Ovary (tissue), 7 donors: ENCODE measurements at regions not wholly inside any gene's neighbourhood (a gene's known extent, or its start where the extent isn't known, plus 50 kb on each side); places are given as distances from the start of the nearest gene placed in this dataset.
"Not testable (repeated sequence)": the region's sequence is repeated elsewhere in the genome, so short reads cannot be mapped to it uniquely, and the experiment has no call there.

Source experiments
- DNase-seq, 5 donors: peaks; one replicate each; pipeline ENCODE4 v3.0.0-alpha.2; 2019 to 2020
- H3K27ac ChIP-seq, 2 donors: fragments of 200-600 bp; one replicate each; pipeline versions ENCODE4 v1.5.1 to v1.8.0; 2019 to 2022
- H3K27me3 ChIP-seq: fragments of 200-600 bp; one replicate; pipeline ENCODE4 v1.8.0; 2022
- H3K36me3 ChIP-seq: fragments of 200-600 bp; sonication (generic); one replicate; pipeline ENCODE4 v1.5.1; 2019
- H3K4me1 ChIP-seq: one replicate; pipeline ENCODE4 v1.8.1; 2013; ENCODE audit warnings: mild to moderate bottlenecking, moderate library complexity; ENCODE audit not compliant: insufficient read depth
- H3K4me3 ChIP-seq: fragments of 200-600 bp; sonication (generic); one replicate; pipeline ENCODE4 v1.5.1; 2017
- H3K9me3 ChIP-seq, 2 donors: fragments of 200-600 bp in 1 of 2; sonication (generic) in 1 of 2; one replicate each; pipeline versions ENCODE4 v1.5.1 to v1.8.1; 2013 to 2019; ENCODE audit warnings: mild to moderate bottlenecking in 1 of 2, moderate library complexity in 1 of 2
- EP300 ChIP-seq: sonication (generic); formaldehyde crosslinking; IDR thresholded peaks from one replicate; pipeline ENCODE4 v1.6.1; 2017; ENCODE audit warnings: antibody characterized with exemption
- POLR2A ChIP-seq: fragments of 450-650 bp; IDR thresholded peaks from one replicate; pipeline ENCODE4 v1.6.1; 2017; ENCODE audit warnings: antibody characterized with exemption, mild to moderate bottlenecking, moderate library complexity
- WGBS, 3 donors: extraction: QIAGEN DNeasy Blood & Tissue Kit in 1 of 3; methylation state at CpG; one replicate each; pipeline versions ENCODE4 v1.1.5 to v1.1.7; 2013 to 2017; 5-methylcytosine and 5-hydroxymethylcytosine counted together
- intact Hi-C, 4 donors: fragments of 100-400 bp; cut with DNase I; formaldehyde crosslinking; loops; one replicate each; pipeline versions ENCODE4 v1.11.0 to v1.15.1; 2022 to 2023
- TF ChIP-seq, protein P1 (sequence below), 3 donors: fragments of 450-650 bp in 2 of 3; fragments of 200-600 bp in 1 of 3; IDR thresholded peaks; one replicate each; pipeline versions ENCODE4 v1.5.1 to v1.8.0; 2016 to 2022; ENCODE audit warnings: antibody characterized with exemption in 3 of 3, mild to moderate bottlenecking in 1 of 3
- donor health status: DM: no; HTN: no; CAD: no; lungs with moderate emphysema.
- donor health status: DM: no; HTN: no; CAD: no.
- donor health status: Bipolar disorder and iron deficiency.
- donor health status: DM: no; HTN: no; CAD: no.
- donor health status: DM: yes; HTN: yes; CAD: no.

DNA sequence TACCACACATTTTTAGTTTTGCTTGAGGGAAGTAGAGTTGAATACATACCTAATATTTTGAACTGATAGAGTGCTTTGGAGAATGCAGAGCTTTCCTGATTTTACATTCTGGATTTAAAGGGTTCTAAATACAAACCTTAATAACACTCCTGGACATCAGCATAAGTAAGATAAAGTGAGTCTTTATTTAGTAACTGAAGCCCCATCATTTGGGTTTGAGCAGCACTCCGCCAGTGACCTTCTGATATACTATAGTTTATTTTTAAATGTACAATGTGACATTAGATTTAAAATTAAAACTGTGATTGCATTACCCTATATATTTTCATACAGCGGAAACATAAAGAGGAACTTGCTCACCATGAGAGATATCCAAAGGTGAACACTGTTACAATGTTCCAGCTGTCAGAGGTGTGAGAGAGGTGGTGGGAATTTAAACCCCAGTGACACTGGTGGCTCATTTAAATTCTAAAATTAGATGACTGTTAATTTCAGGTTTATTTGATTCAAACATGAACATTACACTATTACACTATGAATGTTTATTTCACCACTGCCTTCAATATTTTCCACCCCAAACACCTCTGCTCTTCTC, 203.0 kb upstream of the PCSK5 start:
- Histone ChIP-seq H3K4me3 (no peak overlapping the region), H3K36me3 (no peaks in the 10 kb centered on the region), H3K27me3 (no peaks in the 10 kb centered on the region), H3K27ac (no peak overlapping the region), H3K4me1 (no peaks in the 10 kb centered on the region), H3K9me3 (no peaks in the 10 kb centered on the region)
- TF ChIP-seq EP300, result no peak
- WGBS, 3 donors, result 50 to 76% (median 66%) methylated on average over 2 of the region's 2 CpGs
- intact Hi-C loops, result no loop called here
- DNase-seq, result no peak

DNA sequence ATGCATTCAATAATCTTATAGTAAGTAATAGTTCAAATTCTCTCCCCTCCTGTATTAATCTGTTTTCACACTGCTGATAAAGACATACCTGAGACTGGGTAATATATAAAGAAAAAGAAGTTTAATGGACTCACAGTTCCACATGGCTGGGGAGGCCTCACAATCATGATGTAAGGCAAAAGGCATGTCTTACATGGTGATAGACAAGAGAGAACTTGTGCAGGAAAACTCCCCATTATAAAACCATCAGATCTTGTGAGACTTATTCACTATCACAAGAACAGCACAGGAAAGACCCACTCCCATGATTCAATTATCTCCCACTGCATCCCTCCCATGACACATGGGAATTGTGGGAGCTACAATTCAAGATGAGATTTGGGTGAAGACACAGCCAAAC, 199.9 kb upstream of the PCSK5 start:
- H3K27ac ChIP-seq, intact Hi-C loops, DNase-seq, H3K4me1 ChIP-seq, H3K36me3 ChIP-seq, H3K9me3 ChIP-seq, H3K27me3 ChIP-seq, H3K4me3 ChIP-seq: not testable (repeated sequence)

DNA sequence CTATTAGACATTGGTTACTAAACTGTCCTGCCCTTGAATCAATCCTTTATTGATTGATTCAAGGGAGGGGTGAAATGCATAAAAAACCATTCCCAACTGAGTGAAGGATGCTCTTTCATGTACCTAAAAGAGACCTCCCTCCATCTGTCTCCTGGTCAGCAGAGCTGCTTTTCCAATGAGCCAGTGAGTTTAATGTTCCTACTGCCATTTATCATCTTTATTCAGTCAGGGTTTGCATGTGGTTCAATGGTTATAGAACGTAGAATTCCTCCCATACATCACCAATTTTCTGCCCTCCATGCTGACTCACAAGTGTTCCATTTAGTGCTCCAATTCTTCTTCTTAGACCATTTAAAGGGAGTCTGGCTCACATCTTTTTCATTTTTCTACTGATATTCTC, 199.1 kb upstream of the PCSK5 start:
- no peak overlapping the region for H3K27ac ChIP-seq
- no peak for TF ChIP-seq POLR2A
- TF ChIP-seq, protein P1, sequence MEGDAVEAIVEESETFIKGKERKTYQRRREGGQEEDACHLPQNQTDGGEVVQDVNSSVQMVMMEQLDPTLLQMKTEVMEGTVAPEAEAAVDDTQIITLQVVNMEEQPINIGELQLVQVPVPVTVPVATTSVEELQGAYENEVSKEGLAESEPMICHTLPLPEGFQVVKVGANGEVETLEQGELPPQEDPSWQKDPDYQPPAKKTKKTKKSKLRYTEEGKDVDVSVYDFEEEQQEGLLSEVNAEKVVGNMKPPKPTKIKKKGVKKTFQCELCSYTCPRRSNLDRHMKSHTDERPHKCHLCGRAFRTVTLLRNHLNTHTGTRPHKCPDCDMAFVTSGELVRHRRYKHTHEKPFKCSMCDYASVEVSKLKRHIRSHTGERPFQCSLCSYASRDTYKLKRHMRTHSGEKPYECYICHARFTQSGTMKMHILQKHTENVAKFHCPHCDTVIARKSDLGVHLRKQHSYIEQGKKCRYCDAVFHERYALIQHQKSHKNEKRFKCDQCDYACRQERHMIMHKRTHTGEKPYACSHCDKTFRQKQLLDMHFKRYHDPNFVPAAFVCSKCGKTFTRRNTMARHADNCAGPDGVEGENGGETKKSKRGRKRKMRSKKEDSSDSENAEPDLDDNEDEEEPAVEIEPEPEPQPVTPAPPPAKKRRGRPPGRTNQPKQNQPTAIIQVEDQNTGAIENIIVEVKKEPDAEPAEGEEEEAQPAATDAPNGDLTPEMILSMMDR (IDR thresholded peaks at IDR 0.05), result no peak
- no peak for TF ChIP-seq EP300
- 91 to 97% (median 97%) methylated on average over 1 of the region's 1 CpG for WGBS, 3 donors

DNA sequence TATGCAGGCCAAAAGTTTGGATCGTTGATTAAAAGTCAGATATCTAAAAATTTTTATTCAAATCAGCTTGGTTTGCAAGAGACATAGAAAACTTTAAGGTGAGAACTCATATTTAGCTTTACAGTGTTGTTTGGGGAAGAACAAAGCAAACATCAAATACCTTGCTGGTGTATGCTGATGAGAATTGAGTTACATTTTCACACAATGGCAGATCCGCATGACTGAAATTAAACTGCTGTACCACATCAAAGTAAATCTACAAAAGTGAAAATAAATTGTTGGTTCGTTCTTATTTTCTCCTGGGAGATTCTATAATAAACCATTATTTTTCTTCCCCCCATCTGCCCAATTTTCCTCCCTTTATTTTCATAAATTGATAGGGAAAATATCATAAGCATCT, 198.2 kb upstream of the PCSK5 start:
- H3K4me3 ChIP-seq, result no peak overlapping the region
- intact Hi-C loops, result no loop called here
- 57 to 87% (median 83%) methylated on average over 3 of the region's 3 CpGs for WGBS, 3 donors
- no peak overlapping the region for H3K27ac ChIP-seq
- H3K4me1 ChIP-seq, result no peaks in the 10 kb centered on the region
- H3K36me3 ChIP-seq, result no peaks in the 10 kb centered on the region
- DNase-seq, result no peak
- TF ChIP-seq POLR2A (no peak), EP300 (no peak)
- TF ChIP-seq, protein P1 (IDR thresholded peaks at IDR 0.05), result no peak
- H3K9me3 ChIP-seq, result no peaks in the 10 kb centered on the region
- no peaks in the 10 kb centered on the region for H3K27me3 ChIP-seq

More for the DNA sequence above, 199.1 kb upstream of the PCSK5 start:
- intact Hi-C loops, result no loop called here
- H3K4me3 ChIP-seq, result no peak overlapping the region
- no peak for DNase-seq
- no peaks in the 10 kb centered on the region for H3K4me1 ChIP-seq
- H3K9me3 ChIP-seq, result no peaks in the 10 kb centered on the region
- H3K36me3 ChIP-seq, result no peaks in the 10 kb centered on the region
- no peaks in the 10 kb centered on the region for H3K27me3 ChIP-seq

DNA sequence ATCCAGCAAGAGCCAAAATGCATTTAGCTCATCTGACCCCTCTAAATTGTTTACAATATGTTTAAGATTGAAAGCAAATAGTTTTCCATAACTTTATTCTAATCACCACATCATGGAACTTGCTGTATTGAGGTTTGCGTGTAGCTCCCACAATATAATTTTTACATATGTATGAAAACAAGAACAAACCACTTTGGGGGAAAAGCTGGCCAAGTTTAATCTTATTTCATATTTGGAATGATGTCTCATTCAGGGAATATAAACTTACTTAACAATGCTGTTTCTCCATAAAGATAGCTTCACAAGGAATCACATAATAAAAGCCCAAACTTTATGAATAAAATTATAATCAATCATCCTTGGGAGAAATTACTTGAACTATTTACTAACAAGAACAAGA, 194.6 kb upstream of the PCSK5 start:
- no peak for TF ChIP-seq EP300
- TF ChIP-seq, protein P1 (IDR thresholded peaks at IDR 0.05), result no peak
- no peak for TF ChIP-seq POLR2A
- H3K4me1 ChIP-seq, result no peaks in the 10 kb centered on the region
- H3K27me3 ChIP-seq, result no peaks in the 10 kb centered on the region
- no peak overlapping the region for H3K4me3 ChIP-seq
- no peak overlapping the region for H3K27ac ChIP-seq
- no peak for DNase-seq
- no peaks in the 10 kb centered on the region for H3K9me3 ChIP-seq
- 0% methylated on average over 1 of the region's 1 CpG for WGBS, 3 donors
- intact Hi-C loops, result no loop called here
- no peaks in the 10 kb centered on the region for H3K36me3 ChIP-seq

DNA sequence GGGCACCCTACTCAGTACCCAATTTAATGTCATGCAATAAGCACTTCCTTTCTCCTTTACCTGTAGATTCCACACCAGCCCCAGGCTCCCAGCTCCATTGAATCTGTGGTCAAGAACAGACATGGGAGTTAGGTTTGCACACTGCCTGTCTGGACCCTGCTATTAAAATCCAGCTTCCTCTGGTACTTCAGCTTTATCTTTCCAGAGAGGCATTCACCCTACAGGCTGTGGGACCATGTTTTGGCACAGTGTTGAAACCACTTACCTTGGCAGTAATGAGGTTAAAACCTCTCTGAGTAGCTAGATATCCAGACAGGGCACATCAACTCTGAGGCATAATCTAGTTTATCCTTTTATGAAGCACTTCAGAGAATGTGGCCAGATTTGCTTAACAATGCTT, 191.5 kb upstream of the PCSK5 start:
- no peak overlapping the region for H3K4me3 ChIP-seq
- intact Hi-C loops, result no loop called here
- TF ChIP-seq EP300 (no peak), POLR2A (no peak)

More for the DNA sequence above, 191.5 kb upstream of the PCSK5 start:
- no peak overlapping the region for H3K27ac ChIP-seq
- H3K36me3 ChIP-seq, result no peaks in the 10 kb centered on the region
- H3K4me1 ChIP-seq, result no peaks in the 10 kb centered on the region
- no peak for DNase-seq
- H3K9me3 ChIP-seq, result no peaks in the 10 kb centered on the region
- no peaks in the 10 kb centered on the region for H3K27me3 ChIP-seq
